ENCODE measurements at regions not wholly inside any gene's neighbourhood (a gene's known extent, or its start where the extent isn't known, plus 50 kb on each side); places are given as distances from the start of the nearest gene placed in this dataset.

GRCh38 chr4:170978990-170979389 lies 834.2 kb upstream of the GALNTL6 start:
- Histone ChIP-seq H3K36me3 (ENCODE audit: control insufficient read depth in 2 of 4, insufficient read depth in 4 of 4, low read length in 3 of 4) (no peaks in the 10 kb centered on the region), H4K91ac (replicated peaks; ENCODE audit: insufficient read length, low read length) (no peak overlapping the region), H3K79me1 (ENCODE audit: low read depth, low read length) (no peaks in the 10 kb centered on the region), H3K9me3 (ENCODE audit: insufficient read depth in 2 of 2, low read depth in 1 of 2, low read length in 1 of 2) (no peaks in the 10 kb centered on the region), H2AFZ (ENCODE audit: low read length) (no peak overlapping the region), H3K4me2 (ENCODE audit: insufficient read depth in 1 of 2, low read depth in 2 of 2, low read length in 2 of 2) (no peak overlapping the region), H3K4me3 (ENCODE audit: extremely low read depth in 1 of 4, insufficient read depth in 2 of 4, low read depth in 3 of 4, low read length in 4 of 4) (no peak overlapping the region), H3K23me2 (ENCODE audit: low read depth, low read length) (no peaks in the 10 kb centered on the region), H3K23ac (ENCODE audit: insufficient read length) (no peak overlapping the region), H3K4ac (replicated peaks; ENCODE audit: insufficient read length, low read depth, low read length) (no peak overlapping the region), H3K27me3 (replicated peaks in 1 of 4; ENCODE audit: control insufficient read depth in 3 of 4, extremely low read depth in 1 of 4, insufficient read depth in 3 of 4, low read length in 3 of 4) (no peaks in the 10 kb centered on the region), H2BK20ac (ENCODE audit: low read length) (no peak overlapping the region), H4K20me1 (replicated peaks in 1 of 2; ENCODE audit: control insufficient read depth in 1 of 2, insufficient read depth in 2 of 2, low read length in 2 of 2) (no peaks in the 10 kb centered on the region), H3K4me1 (replicated peaks in 1 of 4; ENCODE audit: control insufficient read depth in 3 of 4, insufficient read depth in 4 of 4, low read length in 3 of 4) (no peaks in the 10 kb centered on the region), H3K79me2 (ENCODE audit: control insufficient read depth in 1 of 2, insufficient read depth in 2 of 2, low read length in 2 of 2) (no peaks in the 10 kb centered on the region), H2AK5ac (ENCODE audit: low read depth, low read length) (no peak overlapping the region), H2BK120ac (replicated peaks; ENCODE audit: low read depth, low read length) (no peak overlapping the region), H3K18ac (ENCODE audit: extremely low read depth, low read length) (no peak overlapping the region; the same call in 1 of the 2 replicates), H2BK12ac (ENCODE audit: low read depth, low read length) (no peak overlapping the region), H3K9ac (replicated peaks in 1 of 4; ENCODE audit: extremely low read depth in 1 of 4, low read depth in 3 of 4, low read length in 3 of 4) (no peak overlapping the region), H4K8ac (ENCODE audit: extremely low read depth, insufficient read depth, low read length) (no peak overlapping the region), H2BK5ac (ENCODE audit: low read depth, low read length) (no peak overlapping the region), H2BK15ac (ENCODE audit: low read length) (no peak overlapping the region), H3K14ac (ENCODE audit: insufficient read length) (no peak overlapping the region), H3K56ac (replicated peaks; ENCODE audit: insufficient read length, low read depth, low read length) (no peak overlapping the region), H4K5ac (ENCODE audit: insufficient read length, low read depth, low read length) (no peak overlapping the region), H3K27ac (ENCODE audit: low read depth, low read length) (no peak overlapping the region)
- CTCF ChIA-PET (ENCODE audit: partially characterized antibody): interaction anchor here (0.5 to 2.5 kb wide), 5 partner anchors 12 to 653 kb away, joined by 3 to 12 read pairs (median 4); no protein-coding TSS in a partner anchor
- POLR2A ChIA-PET (ENCODE audit: partially characterized antibody): no interaction called here
- FAIRE-seq (no peak), DNase-seq (ENCODE audit: low read depth in 1 of 2, low spot score in 2 of 2) (peak in 1 of 2 experiments; percentile 47)
- WGBS, 2 experiments (ENCODE audit: extremely low coverage in 1 of 2, insufficient coverage in 1 of 2, insufficient read length in 1 of 2, insufficient replicate concordance in 2 of 2, low coverage in 1 of 2, low lambda C conversion rate in 2 of 2, missing lambda C conversion rate in 1 of 2): 96% methylated on average over 6 of the region's 6 CpGs; no CpG with 5 or more reads in 1 of the 2 experiments
- TF ChIP-seq TBP (IDR thresholded peaks at IDR 0.05; ENCODE audit: low read depth, low read length): no peak
- TF ChIP-seq CHD2 (IDR thresholded peaks at IDR 0.05; ENCODE audit: low read length): no peak
- TF ChIP-seq MAX (IDR thresholded peaks at IDR 0.05): no peak
- TF ChIP-seq JUND (IDR thresholded peaks at IDR 0.05; ENCODE audit: low read length): no peak
- TF ChIP-seq, protein P1, sequence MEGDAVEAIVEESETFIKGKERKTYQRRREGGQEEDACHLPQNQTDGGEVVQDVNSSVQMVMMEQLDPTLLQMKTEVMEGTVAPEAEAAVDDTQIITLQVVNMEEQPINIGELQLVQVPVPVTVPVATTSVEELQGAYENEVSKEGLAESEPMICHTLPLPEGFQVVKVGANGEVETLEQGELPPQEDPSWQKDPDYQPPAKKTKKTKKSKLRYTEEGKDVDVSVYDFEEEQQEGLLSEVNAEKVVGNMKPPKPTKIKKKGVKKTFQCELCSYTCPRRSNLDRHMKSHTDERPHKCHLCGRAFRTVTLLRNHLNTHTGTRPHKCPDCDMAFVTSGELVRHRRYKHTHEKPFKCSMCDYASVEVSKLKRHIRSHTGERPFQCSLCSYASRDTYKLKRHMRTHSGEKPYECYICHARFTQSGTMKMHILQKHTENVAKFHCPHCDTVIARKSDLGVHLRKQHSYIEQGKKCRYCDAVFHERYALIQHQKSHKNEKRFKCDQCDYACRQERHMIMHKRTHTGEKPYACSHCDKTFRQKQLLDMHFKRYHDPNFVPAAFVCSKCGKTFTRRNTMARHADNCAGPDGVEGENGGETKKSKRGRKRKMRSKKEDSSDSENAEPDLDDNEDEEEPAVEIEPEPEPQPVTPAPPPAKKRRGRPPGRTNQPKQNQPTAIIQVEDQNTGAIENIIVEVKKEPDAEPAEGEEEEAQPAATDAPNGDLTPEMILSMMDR (IDR thresholded peaks at IDR 0.05; ENCODE audit: control extremely low read depth in 1 of 3, insufficient read depth in 1 of 3, low read depth in 1 of 3, low read length in 3 of 3): peak in 1 of 3 experiments; percentile 12; a peak in 2 of 4 replicates
- no peak for TF ChIP-seq TEAD4 (IDR thresholded peaks at IDR 0.05; ENCODE audit: low read depth, low read length)
